SHP77 (cell line): ENCODE measurements at regions not wholly inside any gene's neighbourhood (a gene's known extent, or its start where the extent isn't known, plus 50 kb on each side); places are given as distances from the start of the nearest gene placed in this dataset.

Experiments
- DNase-seq, 2 experiments: peaks; one replicate each; lab custom pipeline; 2025; lab: John Stamatoyannopoulos, UW

DNA sequence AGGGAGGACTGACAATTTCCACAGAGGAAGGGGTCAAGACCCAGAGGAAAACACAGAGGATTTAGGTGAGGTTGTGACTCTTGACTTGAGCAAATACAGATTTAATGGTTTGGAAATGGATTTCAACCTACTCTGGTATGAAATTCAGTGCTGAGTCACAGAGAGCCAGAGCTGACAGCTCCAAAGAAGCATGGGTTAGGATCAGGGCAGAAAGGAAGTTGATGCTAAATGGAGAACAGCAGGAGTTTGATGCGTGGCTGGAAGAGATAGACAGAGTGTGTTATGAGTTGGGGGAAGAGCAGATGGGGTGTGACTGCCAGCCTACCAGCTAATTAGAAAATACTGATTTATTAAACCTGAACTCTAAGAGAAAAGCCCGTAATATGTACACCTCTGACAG lies 272.6 kb downstream of the FOXG1 start:
- DNase-seq: peak in 1 of 2 experiments; percentile 17

DNA sequence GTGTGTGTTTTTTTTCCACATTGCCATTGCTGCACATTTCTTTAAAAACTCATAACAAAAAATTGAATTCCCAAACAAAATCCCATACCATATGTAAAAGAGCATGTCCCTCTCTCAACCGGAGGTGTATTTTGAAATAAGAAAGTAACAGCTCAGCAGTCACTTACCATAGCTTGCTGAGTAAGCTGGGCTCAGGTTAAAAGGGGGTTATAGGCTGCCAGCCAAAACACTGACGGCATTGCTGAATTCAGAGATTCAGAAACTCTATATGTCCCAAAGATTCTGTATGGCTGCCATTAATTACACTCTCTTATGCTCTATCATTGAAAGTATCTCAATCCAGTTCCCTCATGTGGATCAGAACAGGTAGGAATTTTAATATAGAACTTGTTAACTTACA lies 276.0 kb downstream of the FOXG1 start:
- DNase-seq: no peak

GRCh38 chr14:29043737-29044136 lies 277.1 kb downstream of the FOXG1 start:
- DNase-seq: no peak

DNA sequence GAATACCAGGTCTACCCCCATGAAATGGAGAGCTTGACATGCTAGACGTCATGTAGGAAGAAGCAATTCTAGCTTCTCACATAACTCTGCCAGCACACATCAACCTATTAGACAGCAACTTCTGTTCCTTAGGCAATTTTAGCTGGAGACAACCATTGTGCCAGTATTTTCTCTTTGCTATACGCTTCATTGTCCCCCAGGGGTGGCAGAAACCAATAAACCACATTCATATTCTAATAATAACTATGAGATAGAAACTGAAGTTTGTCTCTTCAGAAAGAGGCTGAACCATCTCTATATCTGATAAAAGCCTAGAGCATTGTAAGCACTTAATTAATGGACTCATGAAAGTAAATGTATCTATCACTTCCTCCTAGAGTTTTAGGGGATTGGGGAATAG lies 278.6 kb downstream of the FOXG1 start:
- no peak for DNase-seq

DNA sequence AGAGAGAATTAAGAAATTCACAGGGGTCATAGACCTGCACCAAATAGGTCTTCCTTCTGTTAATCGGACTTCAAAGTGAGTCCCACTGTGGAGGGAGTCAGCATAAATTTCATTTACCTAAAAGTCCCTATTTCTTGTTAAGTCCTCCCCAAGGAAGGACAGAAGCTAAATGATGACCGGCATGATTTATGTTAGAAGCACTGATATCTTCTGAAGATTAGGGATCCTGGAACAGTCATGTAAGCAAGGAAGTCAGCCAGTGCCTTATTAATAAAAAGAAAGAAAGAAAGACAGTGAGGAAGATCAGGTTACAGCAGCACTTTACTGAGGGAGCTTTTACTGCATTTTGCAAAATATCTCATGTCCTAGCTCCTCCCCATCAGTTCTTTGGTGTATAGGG lies 287.5 kb downstream of the FOXG1 start:
- no peak for DNase-seq

DNA sequence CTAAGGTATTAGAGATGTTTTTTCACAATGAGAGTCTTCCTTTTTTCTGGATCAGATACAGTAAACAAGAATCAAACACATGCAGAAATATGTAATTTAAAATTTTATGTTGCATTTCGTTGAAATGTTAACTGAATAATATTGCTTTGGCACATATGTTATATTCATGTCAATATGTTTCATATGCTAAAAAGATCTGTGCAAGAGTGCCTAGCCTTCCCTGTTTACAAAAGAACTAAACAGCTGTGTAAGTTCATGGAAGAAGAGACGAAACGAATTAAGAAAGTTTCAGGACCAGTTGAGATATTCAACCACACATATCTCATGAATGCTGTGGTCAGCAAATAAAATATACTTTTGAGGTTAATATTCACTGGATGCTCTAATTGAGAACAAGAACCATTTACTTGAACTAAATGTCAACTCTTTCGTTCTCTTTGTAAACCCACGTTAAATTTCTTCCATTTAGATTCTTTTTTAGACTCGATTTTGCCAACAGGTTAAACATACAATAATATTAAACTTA lies 289.5 kb downstream of the FOXG1 start:
- no peak for DNase-seq

GRCh38 chr14:29061702-29062101 lies 295.1 kb downstream of the FOXG1 start:
- no peak for DNase-seq

DNA sequence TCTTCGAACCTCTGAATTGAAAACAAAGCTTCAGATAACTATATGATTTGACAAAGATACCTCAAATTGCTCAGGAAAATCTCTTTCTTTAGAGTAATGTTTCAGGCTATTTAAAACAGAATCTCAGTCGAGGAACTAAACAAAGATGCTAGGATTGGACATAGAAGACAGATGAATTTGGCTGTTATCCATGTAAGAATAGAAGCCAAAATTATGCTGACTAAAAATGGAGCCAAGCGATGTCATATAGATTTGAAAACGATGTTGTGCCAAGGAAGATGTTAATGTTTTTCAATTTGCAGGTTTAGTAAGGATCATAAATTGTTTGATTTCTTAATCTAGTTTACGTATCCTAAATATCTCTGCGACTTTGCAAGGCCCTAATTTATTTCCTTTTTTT lies 295.9 kb downstream of the FOXG1 start:
- DNase-seq: no peak

DNA sequence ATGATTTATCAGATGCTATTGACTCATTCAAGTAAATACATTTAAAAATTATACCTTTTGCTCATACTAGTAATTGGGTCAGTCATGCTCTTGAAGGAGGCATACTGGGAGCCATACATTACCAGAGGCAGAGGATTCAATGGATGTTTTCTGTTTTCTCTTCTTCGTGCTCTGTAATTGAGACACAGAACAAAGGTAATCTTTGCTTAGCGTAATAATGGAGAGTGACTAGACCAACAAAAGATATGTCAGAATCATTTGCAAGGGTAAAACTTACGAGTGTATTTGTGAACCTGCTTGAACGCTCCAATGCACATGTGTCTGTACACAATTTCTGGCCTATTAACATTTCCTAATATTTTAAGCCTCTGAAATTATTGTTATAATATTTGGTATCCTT lies 296.4 kb downstream of the FOXG1 start:
- DNase-seq: no peak

DNA sequence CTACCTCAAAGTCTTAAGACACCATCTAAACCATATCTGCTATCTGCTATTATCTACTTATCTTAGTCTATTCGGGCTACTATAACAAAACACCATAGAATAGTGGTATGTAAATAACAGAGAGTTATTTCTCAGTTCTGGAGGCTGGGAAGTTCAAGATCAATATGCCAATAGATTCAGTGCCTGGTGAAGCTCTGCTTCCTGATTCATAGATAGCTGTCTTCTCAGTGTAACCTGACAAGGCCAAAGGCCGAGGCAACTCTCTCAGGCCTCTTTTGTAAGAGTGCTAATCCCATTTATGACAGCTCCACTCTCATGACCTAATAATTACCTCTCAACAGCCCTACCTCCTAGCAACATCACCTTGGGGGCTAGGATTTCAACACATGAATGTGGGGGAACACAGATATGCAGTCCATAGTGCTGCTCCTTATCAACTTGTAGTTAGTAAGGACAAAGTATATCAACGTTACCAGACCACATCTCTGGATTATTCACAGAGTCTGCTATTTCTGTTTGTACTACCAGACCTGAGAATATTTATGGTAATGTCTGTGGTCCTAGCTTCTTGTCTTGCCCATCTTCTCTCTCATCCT lies 297.8 kb downstream of the FOXG1 start:
- no peak for DNase-seq

- DNase-seq: no peak
Measured at GRCh38 chr14:29069228-29069627, 302.6 kb downstream of the FOXG1 start.

- DNase-seq: no peak
Measured at GRCh38 chr14:29075761-29076160, 309.2 kb downstream of the FOXG1 start.

- no peak for DNase-seq
Measured at GRCh38 chr14:29077916-29078315, 311.3 kb downstream of the FOXG1 start.

- DNase-seq: no peak
Measured at GRCh38 chr14:29078810-29079522, 312.4 kb downstream of the FOXG1 start.

DNA sequence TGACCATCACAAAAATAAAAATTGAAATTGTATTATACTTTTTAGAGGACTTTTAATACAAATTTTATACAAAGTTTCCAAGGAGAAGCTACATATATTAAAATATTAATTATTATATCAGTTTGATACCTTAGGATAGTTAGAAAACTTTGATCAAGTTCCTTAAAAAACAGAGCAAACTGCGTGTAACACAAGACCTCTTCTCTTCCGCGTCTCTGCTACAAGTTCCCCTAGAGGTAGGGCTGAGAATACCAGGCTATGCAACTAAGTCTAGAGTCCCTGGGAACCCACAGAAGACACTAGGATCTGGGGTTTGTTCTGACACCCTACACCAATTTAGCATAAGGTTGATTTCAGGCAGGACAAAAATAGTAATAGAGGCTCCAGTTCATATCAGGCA lies 319.0 kb downstream of the FOXG1 start:
- no peak for DNase-seq

DNA sequence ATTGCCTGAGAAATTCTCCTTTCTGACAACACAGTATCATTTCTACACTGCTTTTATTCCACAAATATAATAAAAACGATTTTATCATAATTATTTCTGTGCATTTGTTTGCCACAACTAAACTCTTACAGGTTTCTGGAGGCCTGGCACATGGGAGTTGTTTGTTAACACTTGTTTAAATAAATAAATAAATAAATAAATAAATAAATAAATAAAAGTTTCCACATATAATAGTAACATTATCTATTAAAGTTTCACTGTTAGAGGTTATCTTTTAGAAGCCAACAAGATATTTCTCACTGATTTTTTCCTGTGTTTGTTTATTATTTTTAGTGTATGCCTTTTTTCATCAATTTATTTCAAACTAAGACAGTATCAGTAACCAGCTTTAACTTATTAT lies 323.3 kb downstream of the FOXG1 start:
- DNase-seq: no peak

DNA sequence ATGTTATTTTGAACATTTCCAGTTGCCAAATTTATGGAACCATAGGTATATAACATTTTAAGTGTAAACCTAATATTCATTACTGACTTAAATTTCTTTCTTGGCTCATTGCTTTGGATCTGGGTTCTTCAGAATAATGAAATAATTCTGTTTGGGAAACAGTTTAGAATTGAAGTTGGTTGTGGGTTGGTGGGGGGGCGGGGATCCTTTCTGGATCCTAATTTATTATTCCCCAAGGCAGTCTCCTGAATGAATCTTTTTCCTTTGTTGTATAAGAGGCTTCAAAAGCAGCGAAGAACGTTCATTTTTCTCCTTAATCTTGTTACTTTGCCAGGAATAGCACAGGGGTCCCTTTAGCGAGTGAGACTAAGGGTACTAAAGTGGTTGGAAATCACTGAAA lies 325.5 kb downstream of the FOXG1 start:
- DNase-seq: no peak

- DNase-seq: no peak
Measured at GRCh38 chr14:29097476-29097875, 330.9 kb downstream of the FOXG1 start.

GRCh38 chr14:29098656-29099055 lies 332.1 kb downstream of the FOXG1 start:
- DNase-seq: no peak

DNA sequence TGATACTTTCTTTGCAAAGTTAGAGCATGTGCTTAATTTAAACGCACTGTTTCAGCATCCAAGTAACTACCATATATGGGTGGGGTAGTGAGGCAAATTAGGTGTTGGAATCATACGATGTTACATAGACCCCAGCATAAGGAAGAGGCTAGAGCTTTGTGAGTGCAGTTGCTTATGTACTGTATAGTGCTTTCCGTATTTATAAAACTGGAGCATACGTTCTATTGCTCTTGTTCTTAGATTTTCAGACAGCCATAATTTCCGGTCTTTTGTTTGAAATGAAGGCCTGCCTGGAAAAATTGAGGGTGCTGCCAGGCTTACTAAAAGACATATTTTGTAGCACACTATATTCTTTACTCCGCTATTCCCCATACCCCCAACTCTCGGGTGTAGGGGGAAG lies 335.7 kb downstream of the FOXG1 start:
- DNase-seq: no peak

DNA sequence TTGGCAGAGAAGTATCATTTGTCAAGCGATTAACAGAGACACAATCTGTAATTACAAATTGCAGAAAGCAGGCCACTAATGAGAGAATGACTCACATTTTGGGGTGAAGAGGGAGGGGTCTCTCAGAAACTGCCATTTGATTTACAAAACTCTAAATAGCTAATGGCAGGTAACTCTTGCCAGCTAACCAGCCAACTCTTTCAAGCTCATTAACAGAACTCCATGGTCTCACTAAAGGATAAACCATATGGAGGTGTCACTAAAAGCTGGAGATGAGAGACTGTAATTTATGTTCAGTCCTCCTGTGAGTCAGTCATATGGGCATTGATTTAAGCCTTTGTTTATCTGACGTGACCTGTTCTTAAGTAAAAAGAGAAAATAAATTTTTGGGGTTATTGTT lies 336.4 kb downstream of the FOXG1 start:
- DNase-seq: peak in 1 of 2 experiments; percentile 18

DNA sequence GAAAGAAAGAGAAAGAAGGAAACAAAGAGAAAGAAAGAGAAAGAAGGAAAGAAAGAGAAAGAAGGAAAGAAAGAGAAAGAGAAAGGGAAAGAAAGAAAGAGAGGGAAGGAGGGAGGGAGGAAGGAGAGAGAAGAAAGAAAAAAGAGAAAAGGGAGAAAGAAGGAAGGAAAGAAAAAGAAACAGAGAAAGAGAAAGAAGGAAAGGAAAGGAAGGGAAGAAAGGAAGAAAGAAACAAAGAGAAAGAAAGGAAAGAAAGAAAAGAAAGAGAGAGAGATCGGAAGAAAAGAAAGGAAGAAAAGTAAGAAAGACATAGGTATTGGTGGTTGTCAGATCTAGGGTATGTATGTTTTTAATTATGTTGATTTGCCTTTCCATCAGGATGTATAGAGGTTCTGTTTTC lies 342.3 kb downstream of the FOXG1 start:
- no peak for DNase-seq

DNA sequence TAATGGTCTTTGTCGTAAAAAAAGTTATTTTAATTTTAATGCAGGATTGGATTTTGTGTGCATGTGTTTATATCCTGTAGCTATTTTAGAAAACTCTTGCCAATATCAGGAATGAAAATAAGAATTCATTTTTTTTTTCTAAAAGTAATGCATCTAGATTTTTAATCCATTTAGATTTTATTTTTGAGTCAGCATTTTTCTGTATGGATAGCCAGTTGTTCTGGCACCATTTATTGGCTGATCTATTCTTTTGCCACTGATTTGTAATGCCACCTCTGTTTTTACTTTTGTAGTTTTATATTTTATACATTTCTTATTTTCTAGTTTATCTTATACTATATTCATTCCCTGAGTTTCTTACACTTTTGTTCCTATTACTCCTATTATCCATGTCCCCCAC lies 343.0 kb downstream of the FOXG1 start:
- DNase-seq: no peak

DNA sequence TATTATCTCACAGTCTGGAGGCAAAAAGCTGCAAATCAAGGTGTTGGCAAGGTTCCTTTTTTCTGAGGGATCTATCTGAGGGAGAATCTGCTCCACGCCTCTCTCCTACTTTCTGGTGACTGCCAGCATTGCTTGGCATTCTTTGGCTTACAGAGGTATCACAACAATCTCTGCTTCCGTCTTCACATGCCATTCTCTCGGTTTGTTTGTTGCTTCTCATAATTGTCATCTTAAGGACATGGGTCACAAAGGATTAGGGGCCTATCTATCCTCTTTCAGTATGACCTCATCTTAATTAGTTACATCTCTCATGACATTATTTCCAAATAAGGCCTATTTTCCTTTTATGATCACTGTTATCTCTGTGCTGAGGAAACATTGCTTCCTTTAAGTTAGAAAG lies 345.0 kb downstream of the FOXG1 start:
- DNase-seq: no peak
